Pons (tissue), 1 donor: ENCODE measurements at regions not wholly inside any gene's neighbourhood (a gene's known extent, or its start where the extent isn't known, plus 50 kb on each side); places are given as distances from the start of the nearest gene placed in this dataset.

Experiments
- DNase-seq: peaks from one replicate; pipeline ENCODE4 v3.0.0-alpha.2; 2016; ENCODE audit warnings: low spot score

GRCh38 chr16:54628796-54629625 is 301.7 kb upstream of the IRX5 start:
- no peak for DNase-seq

DNA sequence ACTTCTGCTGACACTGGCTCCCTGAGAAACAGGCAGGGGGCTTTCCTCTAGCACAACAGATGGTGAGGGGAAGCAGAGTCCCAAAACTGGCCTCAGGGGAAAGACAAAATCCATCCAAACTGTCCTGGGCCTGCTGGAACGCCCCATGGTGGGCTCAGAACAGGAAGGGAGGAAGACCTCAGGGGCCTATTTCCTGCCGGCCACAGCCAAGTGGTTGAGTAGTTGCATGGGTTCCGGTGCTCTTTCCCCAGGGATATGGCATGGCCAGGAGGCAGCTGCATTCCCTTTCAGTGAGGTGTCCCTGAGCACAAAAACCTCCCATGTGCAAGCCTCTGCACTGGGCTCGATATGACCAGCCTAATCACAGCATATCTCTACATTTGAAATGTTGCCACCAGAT is 303.0 kb upstream of the IRX5 start:
- DNase-seq: no peak

GRCh38 chr16:54623636-54624035 is 307.0 kb upstream of the IRX5 start:
- DNase-seq: no peak

DNA sequence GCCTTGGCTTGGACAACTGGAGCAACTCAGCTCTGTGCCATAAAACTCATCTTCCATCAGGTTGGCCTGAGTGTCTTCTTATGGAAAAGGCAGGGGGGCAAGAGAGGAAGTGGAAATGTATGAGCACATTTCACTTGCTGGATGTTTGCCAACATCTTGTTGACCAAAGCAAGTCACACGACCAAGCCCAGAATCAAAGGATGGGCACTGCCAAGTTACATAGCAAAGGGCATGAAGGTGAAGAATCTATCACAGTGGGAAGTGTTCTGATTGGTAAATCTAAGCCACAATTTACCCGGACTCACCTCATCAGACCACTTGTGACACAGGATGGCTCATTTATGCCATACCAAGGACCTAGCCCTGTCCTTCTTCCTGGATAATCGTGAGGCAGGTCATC is 310.5 kb upstream of the IRX5 start:
- DNase-seq: no peak

DNA sequence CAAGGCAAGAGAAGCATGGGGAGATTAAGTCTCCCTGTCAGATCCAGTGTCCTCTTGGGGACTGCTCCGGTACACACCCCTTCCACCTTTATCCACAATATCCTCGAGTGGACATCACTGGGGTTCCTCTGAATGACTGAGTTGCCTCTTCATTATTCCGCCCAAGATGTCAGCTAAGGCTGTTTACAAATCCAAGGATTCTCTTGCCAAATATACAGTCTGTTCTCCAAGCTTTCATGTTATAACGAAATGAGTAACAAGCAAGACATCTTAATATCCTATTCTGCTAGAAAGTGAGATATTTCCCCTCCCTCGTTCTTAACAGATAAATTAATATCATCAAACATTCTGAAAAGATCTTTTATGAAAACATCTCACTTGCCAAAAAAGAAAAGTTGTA is 314.1 kb upstream of the IRX5 start:
- no peak for DNase-seq

DNA sequence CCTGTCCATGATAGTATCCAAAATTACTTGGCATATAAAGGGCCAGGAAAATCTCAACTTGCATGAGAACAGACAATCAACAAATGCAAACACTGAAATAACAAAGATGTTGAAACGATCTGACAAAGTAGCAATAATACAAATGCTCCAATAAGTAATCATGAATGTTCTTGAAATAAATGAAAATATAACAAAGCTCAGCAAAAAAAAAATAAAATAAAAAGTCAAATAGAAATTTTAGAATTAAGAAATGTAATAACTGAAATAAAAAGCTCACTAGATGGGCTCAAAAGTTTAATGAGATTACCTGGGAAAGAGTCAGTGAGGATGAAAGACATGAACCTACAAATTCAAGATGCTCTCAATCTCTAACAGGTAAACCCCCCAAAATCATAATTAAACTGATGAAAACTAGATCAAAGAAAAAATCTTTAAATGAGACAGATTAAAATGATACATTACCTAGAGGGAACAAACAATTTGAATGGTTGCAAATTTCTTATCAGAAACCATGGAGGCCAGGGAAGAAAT is 319.0 kb upstream of the IRX3 start:
- DNase-seq: no peak

- no peak for DNase-seq
These were observed 316.1 kb upstream of the IRX3 start for GRCh38 chr16:54602666-54603065.

- no peak for DNase-seq
These were observed 310.6 kb upstream of the IRX3 start for GRCh38 chr16:54597222-54597621.

DNA sequence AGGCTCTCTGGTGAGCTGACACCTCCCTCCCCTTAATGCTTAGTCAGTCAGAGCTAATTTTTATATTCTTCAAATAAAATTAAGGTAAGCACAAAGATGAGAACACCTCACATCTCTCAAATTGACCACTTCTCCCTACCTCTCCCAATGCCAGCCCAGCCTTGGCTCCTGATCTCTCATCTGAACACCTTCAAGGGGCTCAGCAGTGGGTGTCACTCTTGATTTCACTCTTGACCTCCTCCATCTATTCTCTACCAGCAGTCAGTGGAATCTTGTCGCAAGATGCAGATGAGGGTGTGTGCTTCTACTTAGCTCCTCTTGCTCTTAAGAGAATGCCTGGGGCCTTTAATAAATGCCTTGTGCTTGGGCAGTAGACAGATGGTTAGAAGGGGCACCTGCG is 309.0 kb upstream of the IRX3 start:
- DNase-seq: no peak

DNA sequence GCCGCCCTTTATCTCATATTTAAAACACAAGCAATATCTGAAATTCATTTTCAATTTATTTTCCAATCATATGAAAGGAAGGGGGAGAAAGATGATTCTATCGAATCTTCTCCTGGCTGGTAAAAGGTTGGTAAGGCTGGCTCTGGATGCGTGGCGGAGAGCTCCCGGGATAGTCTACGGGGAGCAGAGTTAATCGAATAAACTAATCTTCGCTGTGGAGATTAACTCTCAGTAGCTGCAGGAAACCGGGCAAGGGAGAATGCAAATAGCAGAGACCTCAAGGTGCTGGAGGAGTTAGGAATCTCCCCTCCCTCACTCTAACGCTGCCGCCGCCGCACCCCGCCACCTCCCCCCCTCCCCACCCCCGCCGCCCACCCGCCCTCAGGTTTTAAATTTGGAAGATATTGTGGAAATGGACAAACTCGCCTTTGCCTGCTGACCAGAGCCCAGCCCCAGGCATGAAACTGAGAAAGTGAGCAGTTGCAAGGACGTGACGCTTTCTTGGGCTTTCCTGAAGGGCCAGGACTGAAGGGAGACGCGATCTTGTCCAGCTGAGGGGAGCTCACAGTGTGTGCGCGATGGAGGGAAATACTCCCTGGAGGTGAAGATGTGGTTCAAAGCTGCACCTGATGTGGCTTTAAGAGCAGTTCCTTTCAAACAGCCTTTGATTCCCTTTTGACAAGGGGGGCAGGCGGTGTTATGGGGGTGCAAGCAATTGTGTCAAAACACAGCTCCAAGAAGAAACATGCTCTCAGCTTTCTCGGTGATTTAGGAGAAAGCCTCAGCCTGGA is 308.2 kb upstream of the IRX3 start:
- DNase-seq: no peak

- no peak for DNase-seq
These were observed 305.2 kb upstream of the IRX3 start for GRCh38 chr16:54591816-54592246.

DNA sequence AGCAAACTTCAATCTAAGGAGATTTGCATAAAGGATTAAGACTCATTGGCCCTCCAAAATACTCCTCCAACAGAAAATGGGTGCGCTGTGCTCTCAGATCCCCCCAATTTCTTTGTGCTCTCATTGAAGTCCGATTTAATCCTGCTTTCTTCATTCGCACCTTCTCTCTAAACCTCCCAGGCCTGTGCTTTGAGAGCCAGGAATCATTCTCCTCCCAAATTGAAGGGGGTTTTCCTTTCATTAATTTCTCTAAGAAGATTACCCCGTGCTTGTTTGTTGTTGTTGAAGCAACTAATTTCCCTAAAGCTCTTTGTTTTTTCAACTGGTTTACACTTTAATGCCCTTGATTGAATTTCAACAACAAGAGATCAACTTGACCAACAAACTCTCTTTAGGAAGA is 304.2 kb upstream of the IRX3 start:
- DNase-seq: no peak

DNA sequence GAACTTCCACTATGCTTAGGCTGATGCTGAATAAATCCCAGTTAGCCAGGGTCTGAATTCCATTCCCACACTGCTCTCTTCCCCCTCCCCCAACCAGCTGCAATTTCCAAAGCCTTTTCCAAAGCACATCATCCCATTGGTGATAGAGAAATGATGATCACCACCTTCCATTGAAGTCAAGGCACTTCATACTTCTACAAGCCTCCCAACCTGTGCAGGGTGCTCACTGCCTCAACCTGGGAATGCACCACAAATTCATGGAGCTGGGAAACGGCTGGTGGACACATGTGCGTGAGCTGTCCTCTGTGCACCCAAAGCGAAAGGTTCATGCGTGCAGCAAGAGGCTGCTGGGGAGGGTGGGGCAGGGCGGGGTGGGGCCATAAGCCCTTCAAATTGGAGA is 302.7 kb upstream of the IRX3 start:
- no peak for DNase-seq

DNA sequence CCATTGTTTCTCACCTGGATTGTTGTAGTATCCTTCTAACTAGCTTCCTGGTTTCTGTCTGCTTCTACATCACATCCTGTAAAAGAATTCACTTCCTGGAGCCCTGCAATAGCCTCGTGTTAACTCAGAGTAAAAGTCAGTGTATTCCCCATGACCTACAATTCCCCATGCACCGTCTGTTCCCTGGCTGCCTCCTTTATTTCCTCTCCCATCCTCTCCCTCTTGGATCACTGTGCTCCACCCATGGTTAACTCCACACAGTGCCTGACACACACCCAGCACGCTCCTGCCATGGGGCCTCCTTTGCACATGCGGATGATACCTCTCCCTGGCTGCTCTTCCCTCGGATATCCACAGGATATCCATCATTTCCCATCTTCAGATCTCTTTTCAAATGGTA is 301.4 kb upstream of the IRX3 start:
- no peak for DNase-seq

DNA sequence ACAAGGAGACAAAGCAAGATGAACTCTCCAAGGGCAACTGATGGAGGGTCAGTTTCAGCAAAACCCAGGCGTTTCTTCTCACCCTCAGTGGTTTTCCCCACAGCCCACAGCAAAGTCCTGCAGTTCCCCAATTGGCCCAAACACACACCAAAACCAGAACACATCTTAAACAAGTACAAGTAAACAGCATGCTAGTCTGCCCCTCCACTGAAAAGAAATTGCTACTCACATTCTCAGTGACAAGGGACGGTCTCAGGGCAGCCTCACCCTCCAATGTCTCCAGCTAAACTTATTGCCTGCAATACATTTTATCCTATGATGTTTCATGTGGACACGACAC is 300.6 kb upstream of the IRX3 start:
- no peak for DNase-seq

DNA sequence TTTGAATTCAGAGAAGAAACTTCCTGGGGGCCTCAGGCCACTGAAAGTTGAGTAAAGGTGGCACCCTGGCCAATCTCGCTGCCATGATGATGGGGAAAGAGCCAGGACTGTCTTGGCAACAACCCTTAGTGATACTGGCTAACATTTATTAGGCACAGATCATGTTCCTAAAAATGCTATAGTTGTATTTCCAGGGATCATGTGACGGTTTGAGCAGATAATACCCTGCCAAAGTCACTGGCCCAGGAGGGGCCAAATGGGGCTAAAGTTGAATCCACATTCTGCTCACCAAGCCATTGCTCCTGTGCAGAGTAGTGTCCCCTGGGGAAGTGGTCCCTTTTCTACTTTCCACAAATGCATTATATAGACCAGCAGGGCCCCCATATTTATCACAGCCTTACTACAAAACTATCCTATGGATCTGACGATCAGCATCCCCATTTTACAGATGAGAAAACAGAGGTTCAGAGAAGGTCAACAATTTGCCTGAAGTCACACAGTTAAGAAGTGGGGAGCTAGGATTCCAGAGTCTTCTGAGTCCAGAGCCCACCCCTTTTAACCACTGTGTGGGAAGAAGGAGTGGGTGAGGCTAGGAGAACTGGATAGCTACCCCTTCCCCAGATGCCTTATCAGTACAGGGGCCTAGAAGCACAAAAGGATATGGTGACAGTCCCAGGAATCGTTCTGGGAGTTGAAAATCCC is 300.0 kb upstream of the IRX3 start:
- DNase-seq: no peak

DNA sequence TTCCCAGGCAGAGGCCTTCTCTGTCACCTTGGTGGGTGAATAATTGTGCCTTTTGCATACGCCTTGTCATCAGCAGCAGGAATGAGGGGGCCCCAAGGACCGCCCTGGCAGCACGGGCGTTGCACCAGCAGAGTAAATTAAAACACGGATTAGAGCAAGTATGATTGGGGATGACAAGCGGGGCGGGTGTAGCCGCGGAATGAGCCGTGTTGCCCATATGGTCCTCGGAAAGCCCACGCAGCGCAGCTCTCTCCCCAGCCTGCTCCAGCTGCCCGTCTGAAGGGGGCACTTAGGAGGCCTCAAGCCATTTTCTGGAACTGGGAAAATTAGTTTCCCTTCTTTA is 299.4 kb upstream of the IRX3 start:
- DNase-seq: no peak

DNA sequence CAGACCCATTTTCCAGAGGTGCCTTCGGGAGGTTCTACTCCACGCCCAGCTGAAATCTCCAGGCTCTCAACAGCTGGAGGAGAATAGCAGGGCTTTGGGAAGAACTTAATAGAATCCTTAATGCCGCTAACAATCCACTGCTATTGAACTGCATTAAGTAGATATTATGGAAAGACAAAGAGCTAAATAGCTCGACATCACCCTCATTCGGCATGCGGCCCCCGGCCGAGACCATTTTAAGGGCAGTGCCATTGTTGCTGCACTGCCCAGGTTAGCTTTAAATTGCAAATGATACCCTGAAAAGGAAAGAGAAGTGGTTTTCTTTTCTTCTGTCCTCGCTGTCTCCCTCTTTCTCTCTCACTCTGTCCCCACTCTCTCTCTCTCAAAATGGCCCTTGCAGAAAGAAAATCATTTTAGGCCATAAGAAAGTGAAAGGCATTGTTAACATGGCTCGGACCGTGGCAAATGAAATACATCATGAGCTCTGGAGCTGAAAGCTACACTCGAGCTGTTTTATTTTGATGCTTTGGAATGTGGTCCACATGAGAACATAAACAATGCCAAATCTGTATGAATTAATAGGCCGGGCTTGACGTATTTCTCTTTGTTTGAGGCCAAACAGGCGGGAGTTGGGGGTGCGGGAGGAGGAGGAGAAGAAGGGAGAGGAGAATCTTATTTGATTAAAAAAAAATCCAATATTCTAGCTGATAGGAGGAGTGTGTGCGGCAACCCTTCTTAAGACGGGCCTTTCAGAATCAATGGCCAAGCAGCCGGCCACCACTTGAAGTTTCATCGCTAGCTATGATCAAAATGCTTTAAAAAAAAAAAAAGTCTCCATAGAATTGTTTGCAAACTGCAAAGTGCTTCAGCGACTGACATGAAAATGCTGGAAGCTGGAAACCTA is 298.8 kb upstream of the IRX3 start:
- no peak for DNase-seq

GRCh38 chr16:54584121-54584520 is 297.5 kb upstream of the IRX3 start:
- DNase-seq: no peak

- no peak for DNase-seq
These were observed 296.2 kb upstream of the IRX3 start for GRCh38 chr16:54582631-54583250.

DNA sequence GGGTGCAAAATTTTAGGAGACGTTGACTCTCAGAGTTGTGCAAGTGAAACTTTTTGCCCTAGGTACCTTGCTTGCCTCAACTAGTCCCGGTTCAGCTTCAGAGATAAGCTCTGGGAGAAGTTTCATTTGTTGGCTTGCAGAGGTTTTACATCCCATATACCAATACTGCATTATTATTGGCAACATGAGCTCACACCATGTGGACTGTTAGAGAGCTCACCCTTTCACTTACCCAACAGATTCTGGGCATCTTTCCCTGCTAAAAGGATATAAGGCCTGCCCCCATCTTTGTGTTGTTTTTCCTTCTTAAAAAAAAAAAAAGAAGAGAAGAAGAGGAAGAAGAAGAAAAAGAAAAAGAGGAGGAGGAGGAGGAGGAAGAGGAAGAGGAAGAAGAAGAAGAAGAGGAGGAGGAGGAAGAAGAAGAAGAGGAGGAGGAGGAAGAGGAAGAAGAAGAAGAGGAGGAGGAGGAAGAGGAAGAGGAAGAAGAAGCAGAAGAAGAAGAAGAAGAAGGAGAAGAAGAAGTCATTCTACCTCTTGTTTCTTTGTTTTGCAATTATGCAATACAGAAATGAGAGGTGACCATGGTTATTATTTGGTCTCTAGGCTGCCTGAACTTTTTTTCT is 292.6 kb upstream of the IRX3 start:
- no peak for DNase-seq
